Panc1 (cell line): ENCODE measurements at regions not wholly inside any gene's neighbourhood (a gene's known extent, or its start where the extent isn't known, plus 50 kb on each side); places are given as distances from the start of the nearest gene placed in this dataset.

Experiments
- REST ChIP-seq, 2 experiments: IDR thresholded peaks; 2 replicates each; pipeline ENCODE4 v1.6.1; 2011 to 2012; ENCODE audit warnings: low read depth in 2 of 2, control low read depth in 1 of 2, low read length in 1 of 2, mild to moderate bottlenecking in 1 of 2, moderate library complexity in 1 of 2; ENCODE audit not compliant: insufficient read depth in 1 of 2
- TCF7L2 ChIP-seq: IDR thresholded peaks from 2 replicates; pipeline ENCODE4 v1.6.1; 2011; ENCODE audit warnings: mild to moderate bottlenecking, low read depth, low read length, inconsistent platforms
- TF ChIP-seq, protein P1 (sequence below): fragments of 450-650 bp; IDR thresholded peaks from 2 replicates; pipeline ENCODE4 v1.5.1; 2017; ENCODE audit warnings: mild to moderate bottlenecking

- TF ChIP-seq, protein P1, sequence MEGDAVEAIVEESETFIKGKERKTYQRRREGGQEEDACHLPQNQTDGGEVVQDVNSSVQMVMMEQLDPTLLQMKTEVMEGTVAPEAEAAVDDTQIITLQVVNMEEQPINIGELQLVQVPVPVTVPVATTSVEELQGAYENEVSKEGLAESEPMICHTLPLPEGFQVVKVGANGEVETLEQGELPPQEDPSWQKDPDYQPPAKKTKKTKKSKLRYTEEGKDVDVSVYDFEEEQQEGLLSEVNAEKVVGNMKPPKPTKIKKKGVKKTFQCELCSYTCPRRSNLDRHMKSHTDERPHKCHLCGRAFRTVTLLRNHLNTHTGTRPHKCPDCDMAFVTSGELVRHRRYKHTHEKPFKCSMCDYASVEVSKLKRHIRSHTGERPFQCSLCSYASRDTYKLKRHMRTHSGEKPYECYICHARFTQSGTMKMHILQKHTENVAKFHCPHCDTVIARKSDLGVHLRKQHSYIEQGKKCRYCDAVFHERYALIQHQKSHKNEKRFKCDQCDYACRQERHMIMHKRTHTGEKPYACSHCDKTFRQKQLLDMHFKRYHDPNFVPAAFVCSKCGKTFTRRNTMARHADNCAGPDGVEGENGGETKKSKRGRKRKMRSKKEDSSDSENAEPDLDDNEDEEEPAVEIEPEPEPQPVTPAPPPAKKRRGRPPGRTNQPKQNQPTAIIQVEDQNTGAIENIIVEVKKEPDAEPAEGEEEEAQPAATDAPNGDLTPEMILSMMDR, result no peak
- TF ChIP-seq REST (IDR thresholded peaks at IDR 0.05; ENCODE audit: insufficient read depth in 1 of 2, low read depth in 2 of 2, low read length in 1 of 2) (no peak), TCF7L2 (no peak)
Measured at GRCh38 chr2:40625849-40626248, 174.0 kb upstream of the SLC8A1 start.
